ENCODE measurements at regions not wholly inside any gene's neighbourhood (a gene's known extent, or its start where the extent isn't known, plus 50 kb on each side); places are given as distances from the start of the nearest gene placed in this dataset.

DNA sequence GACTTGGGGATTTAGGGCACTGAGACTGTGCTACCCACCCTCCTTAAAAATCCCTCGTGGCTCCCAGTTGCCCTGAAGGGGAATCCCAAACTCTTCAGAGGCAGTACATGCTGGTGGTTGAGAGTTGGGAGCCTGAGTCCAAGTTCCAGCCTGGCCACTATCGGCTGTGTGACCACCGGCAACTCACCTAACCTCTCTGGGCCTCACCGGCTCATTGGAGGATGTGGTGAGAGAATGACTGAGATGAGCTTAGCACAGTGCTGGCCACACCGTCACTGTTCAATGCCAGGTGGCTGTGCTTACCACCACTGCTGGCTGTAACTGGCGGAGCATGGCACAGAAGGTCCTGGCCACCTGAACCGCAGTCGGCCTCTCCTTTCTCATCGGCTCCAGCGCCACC is 200.2 kb downstream of the C9orf50 start:
- TF ChIP-seq, protein P1, sequence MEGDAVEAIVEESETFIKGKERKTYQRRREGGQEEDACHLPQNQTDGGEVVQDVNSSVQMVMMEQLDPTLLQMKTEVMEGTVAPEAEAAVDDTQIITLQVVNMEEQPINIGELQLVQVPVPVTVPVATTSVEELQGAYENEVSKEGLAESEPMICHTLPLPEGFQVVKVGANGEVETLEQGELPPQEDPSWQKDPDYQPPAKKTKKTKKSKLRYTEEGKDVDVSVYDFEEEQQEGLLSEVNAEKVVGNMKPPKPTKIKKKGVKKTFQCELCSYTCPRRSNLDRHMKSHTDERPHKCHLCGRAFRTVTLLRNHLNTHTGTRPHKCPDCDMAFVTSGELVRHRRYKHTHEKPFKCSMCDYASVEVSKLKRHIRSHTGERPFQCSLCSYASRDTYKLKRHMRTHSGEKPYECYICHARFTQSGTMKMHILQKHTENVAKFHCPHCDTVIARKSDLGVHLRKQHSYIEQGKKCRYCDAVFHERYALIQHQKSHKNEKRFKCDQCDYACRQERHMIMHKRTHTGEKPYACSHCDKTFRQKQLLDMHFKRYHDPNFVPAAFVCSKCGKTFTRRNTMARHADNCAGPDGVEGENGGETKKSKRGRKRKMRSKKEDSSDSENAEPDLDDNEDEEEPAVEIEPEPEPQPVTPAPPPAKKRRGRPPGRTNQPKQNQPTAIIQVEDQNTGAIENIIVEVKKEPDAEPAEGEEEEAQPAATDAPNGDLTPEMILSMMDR (IDR thresholded peaks at IDR 0.05) = no peak
- TF ChIP-seq POLR2A (IDR thresholded peaks at IDR 0.05; ENCODE audit: low read depth) (no peak), POLR2AphosphoS5 (IDR thresholded peaks at IDR 0.05) (no peak)

All from esophagus muscularis mucosa (tissue), 3 donors.